ENCODE measurements at regions not wholly inside any gene's neighbourhood (a gene's known extent, or its start where the extent isn't known, plus 50 kb on each side); places are given as distances from the start of the nearest gene placed in this dataset.

DNA sequence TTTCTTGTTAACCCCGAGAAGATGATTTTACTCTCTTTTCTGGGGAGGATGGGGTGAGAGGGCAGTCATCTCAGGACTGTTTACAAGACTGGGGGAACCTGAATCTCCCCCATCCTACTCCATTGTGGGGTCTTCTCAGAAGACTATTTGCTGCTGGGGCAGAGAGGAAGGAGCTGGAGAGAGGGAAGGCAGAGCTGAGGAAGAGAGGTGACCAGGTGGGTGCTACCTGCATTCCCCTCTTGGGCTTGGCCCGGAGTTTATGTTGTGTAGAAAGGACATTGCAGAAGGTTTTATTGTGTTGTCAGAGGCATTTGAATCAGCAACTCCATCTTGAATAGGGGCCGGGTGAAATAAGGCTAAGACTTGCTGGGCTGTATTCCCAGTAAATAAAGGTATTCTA lies 247.1 kb upstream of the GALNT17 start:
- TF ChIP-seq, protein P1, sequence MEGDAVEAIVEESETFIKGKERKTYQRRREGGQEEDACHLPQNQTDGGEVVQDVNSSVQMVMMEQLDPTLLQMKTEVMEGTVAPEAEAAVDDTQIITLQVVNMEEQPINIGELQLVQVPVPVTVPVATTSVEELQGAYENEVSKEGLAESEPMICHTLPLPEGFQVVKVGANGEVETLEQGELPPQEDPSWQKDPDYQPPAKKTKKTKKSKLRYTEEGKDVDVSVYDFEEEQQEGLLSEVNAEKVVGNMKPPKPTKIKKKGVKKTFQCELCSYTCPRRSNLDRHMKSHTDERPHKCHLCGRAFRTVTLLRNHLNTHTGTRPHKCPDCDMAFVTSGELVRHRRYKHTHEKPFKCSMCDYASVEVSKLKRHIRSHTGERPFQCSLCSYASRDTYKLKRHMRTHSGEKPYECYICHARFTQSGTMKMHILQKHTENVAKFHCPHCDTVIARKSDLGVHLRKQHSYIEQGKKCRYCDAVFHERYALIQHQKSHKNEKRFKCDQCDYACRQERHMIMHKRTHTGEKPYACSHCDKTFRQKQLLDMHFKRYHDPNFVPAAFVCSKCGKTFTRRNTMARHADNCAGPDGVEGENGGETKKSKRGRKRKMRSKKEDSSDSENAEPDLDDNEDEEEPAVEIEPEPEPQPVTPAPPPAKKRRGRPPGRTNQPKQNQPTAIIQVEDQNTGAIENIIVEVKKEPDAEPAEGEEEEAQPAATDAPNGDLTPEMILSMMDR (IDR thresholded peaks at IDR 0.05), result no peak
- TF ChIP-seq POLR2A (IDR thresholded peaks at IDR 0.05; ENCODE audit: low read depth) (no peak), EP300 (IDR thresholded peaks at IDR 0.05) (no peak), POLR2AphosphoS5 (IDR thresholded peaks at IDR 0.05) (no peak)
